Hepatocyte (in vitro differentiated cells): ENCODE measurements at regions not wholly inside any gene's neighbourhood (a gene's known extent, or its start where the extent isn't known, plus 50 kb on each side); places are given as distances from the start of the nearest gene placed in this dataset.

Experiments used
- EZH2 ChIP-seq: fragments of 200-600 bp; sonication (generic); IDR thresholded peaks from 2 replicates; pipeline ENCODE4 v1.6.1; 2016; ENCODE audit warnings: antibody characterized with exemption, mild to moderate bottlenecking, borderline replicate concordance
- TF ChIP-seq, protein P1 (sequence below): fragments of 200-600 bp; sonication (generic); IDR thresholded peaks from 2 replicates; pipeline ENCODE4 v1.5.1; 2016; ENCODE audit warnings: antibody characterized with exemption, mild to moderate bottlenecking; ENCODE audit not compliant: poor library complexity

DNA sequence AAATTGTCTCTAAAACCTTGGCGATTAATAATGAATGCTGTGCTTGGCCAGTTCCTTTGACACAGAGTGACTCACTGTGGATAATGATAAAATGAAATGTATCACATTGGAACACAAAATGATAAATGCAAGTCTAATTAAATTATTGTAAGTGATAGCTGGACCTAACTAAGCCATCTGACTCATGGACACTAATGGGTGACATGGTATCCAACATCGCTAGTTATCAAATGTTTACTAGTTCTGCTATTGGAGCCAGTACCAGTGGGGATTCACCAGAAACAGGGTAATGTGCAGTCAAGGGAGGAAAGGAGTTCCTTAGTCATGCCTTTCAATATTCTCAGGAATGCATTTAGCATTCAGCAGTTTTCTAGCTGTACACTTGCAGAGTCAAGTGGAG is 736.3 kb upstream of the ACVR2A start:
- TF ChIP-seq EZH2: no peak
- TF ChIP-seq, protein P1, sequence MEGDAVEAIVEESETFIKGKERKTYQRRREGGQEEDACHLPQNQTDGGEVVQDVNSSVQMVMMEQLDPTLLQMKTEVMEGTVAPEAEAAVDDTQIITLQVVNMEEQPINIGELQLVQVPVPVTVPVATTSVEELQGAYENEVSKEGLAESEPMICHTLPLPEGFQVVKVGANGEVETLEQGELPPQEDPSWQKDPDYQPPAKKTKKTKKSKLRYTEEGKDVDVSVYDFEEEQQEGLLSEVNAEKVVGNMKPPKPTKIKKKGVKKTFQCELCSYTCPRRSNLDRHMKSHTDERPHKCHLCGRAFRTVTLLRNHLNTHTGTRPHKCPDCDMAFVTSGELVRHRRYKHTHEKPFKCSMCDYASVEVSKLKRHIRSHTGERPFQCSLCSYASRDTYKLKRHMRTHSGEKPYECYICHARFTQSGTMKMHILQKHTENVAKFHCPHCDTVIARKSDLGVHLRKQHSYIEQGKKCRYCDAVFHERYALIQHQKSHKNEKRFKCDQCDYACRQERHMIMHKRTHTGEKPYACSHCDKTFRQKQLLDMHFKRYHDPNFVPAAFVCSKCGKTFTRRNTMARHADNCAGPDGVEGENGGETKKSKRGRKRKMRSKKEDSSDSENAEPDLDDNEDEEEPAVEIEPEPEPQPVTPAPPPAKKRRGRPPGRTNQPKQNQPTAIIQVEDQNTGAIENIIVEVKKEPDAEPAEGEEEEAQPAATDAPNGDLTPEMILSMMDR: no peak
